ENCODE measurements at regions not wholly inside any gene's neighbourhood (a gene's known extent, or its start where the extent isn't known, plus 50 kb on each side); places are given as distances from the start of the nearest gene placed in this dataset.

DNA sequence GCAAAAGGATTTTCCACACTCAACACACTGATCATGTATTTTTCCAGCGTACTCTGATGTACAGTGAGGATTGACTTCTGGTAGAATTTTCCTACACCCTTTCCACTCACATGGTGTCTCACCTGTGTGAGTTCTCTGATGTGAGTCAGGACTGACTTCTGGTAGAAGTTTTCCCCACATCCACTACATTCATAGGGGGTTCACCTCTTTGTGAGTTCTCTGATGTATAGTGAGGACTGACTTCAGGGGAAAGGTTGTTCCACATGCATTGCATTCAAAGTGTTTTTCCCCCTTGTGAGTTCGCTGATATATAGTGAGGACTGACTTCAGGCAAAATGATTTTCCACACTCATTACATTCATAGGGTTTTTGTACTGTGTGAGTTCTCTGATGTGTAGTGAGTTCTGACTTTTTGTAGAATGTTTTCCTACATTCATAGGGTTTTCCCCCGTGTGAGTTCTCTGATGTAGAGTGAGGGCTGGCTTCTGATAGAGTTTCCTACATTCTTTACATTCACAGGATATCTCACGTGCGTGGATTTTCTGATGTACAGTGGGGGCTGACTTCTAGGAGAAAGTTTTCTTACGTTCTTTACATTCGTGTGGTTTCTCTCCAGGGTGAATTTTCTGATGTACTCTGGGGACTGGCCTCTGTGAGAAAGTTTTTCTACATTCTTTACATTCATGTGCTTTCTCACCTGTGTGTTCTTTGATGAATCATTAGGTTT lies 146.5 kb downstream of the GLRX3 start:
- TF ChIP-seq, protein P1, sequence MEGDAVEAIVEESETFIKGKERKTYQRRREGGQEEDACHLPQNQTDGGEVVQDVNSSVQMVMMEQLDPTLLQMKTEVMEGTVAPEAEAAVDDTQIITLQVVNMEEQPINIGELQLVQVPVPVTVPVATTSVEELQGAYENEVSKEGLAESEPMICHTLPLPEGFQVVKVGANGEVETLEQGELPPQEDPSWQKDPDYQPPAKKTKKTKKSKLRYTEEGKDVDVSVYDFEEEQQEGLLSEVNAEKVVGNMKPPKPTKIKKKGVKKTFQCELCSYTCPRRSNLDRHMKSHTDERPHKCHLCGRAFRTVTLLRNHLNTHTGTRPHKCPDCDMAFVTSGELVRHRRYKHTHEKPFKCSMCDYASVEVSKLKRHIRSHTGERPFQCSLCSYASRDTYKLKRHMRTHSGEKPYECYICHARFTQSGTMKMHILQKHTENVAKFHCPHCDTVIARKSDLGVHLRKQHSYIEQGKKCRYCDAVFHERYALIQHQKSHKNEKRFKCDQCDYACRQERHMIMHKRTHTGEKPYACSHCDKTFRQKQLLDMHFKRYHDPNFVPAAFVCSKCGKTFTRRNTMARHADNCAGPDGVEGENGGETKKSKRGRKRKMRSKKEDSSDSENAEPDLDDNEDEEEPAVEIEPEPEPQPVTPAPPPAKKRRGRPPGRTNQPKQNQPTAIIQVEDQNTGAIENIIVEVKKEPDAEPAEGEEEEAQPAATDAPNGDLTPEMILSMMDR (conservative IDR thresholded peaks at IDR 0.05; ENCODE audit: low read depth, low read length) = no peak
- TF ChIP-seq EZH2phosphoT487 (IDR thresholded peaks at IDR 0.05; ENCODE audit: borderline replicate concordance, low read length) (no peak), EZH2 (IDR thresholded peaks at IDR 0.05; ENCODE audit: low read length, unreplicated experiment) (no peak)
